Amniotic epithelial cell (primary cell): ENCODE measurements at regions not wholly inside any gene's neighbourhood (a gene's known extent, or its start where the extent isn't known, plus 50 kb on each side); places are given as distances from the start of the nearest gene placed in this dataset.
A peak's percentile ranks its signal among the peaks of the same experiment; 100 is the strongest.

Experiments used
- DNase-seq: peaks from one replicate; pipeline ENCODE4 v3.0.0-alpha.2; 2010; ENCODE audit warnings: low read depth

DNA sequence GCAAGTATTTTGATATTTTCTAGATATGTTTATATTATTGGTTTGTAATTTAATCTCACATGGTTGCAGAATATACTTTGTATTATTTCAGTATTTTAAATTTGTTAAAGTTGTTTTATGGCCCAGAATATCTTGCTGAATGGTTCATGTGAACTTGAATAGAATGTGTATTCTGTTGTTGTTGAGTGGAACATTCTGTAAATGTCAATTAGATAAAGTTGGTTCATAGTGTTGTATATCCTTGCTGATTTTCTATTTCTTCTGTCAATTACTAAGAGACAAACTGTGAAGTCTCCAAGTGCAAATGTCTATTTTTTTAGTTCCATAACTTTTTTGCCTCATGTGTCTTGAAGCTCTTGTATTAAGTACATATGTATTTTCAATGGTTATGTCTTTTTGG, 411.7 kb downstream of the NPIPA7 start:
- no peak for DNase-seq

DNA sequence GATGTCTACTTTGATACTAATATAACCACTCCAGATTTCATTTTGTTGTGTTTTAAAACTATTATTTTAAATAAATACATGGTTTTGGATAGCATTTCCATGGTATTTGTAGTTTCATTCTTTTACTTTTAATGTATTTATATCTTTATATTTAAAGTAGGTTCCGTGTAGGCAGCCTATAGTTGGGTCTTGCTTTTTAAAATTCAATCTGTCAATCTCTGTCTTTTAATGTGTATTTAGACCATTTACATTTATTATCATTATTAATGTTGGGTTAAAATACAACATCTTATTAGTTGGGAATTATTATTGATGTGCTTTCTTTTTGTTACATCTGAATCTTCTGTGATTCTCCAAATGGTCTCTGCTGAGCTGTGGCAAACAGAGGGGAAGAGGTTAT, 412.1 kb downstream of the NPIPA7 start:
- DNase-seq = no peak

- no peak for DNase-seq
These were observed 418.3 kb downstream of the NPIPA7 start for GRCh38 chr16:16797239-16797638.

- DNase-seq = no peak
These were observed 419.6 kb downstream of the NPIPA7 start for GRCh38 chr16:16798504-16798903.

- no peak for DNase-seq
These were observed 426.9 kb downstream of the NPIPA7 start for GRCh38 chr16:16805809-16806208.

GRCh38 chr16:16815641-16816040, 436.7 kb downstream of the NPIPA7 start:
- no peak for DNase-seq

GRCh38 chr16:16817196-16817595, 438.3 kb downstream of the NPIPA7 start:
- DNase-seq = no peak

DNA sequence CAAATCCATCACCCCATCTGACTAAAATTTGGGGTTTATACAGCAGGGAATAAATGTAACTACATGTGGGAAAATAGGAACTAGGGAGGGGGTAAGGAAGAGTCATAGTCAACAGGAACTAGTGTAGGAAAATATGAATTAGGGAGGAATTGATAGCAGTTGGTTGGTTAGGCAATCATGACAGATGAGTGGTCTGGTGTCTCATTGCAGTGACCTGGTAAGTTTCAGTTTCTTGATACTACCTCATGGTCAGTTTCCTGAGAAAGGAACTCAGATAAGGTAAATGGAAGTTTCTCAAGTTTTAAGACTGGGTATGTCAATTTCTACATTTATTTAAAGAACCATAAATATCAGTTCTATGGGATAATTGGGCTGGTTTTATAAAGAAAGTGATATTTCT, 442.3 kb downstream of the NPIPA7 start:
- no peak for DNase-seq

- DNase-seq = no peak
These were observed 450.0 kb downstream of the NPIPA7 start for GRCh38 chr16:16828913-16829398.

GRCh38 chr16:16830401-16830800, 451.5 kb downstream of the NPIPA7 start:
- DNase-seq = no peak

DNA sequence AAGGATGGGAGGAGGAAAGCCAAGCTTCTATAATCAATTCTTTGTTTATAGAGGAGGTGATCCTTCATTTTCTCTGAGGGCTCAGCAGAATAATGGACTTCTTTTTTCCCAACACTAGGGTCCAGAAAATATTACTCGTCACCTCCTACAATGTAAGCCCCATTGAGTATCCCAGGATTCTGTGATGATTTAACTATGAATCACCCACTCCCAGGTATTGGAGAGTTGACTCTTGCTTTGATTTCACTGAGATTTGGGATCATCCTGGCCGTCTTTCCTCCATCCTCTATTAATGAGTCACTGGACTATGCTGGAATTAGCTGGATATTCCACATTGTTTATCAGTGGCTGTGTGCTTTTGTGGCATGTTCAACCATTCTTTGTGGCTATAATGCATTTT, 452.0 kb downstream of the NPIPA7 start:
- DNase-seq = no peak

DNA sequence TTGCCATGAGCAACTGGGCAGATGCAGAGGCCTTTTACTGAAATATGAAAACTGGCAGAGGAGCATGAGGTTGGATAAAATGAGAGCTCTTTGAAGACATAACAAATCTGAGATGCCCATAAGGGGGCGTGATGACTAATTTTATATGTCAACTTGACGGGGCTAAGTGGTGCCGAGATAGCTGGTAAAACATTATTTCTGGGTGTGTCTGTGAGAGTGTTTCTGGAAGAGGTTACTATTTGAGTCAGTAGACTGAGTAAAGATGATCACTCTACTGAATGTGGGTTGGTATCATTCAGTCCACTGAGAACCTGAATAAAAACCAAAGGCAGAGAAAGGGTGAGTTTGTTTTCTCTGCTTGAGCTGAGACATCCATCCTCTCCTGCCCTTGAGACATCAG, 454.2 kb downstream of the NPIPA7 start:
- no peak for DNase-seq

DNA sequence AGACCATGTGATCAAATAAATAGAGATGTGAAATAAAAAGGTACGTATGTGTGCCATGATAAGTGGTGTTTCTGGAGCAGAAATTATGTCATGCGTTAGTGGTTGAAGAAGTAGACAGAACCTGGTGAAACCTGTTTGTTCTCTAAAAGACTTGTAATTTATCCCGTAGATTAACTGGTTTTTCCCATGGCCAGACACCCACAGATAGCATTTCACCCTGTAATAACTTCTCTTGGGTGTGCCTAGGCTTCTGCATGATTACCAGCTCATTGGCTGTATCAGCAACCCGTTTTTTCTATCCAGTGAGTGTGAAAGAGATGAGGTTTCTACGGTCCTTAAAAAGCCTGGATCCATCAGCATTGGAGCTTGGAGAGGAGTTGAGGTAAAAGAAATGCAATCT, 471.3 kb downstream of the NPIPA7 start:
- DNase-seq = no peak

GRCh38 chr16:16857012-16857411, 478.1 kb downstream of the NPIPA7 start:
- no peak for DNase-seq

GRCh38 chr16:16857603-16858283, 478.8 kb downstream of the NPIPA7 start:
- no peak for DNase-seq

DNA sequence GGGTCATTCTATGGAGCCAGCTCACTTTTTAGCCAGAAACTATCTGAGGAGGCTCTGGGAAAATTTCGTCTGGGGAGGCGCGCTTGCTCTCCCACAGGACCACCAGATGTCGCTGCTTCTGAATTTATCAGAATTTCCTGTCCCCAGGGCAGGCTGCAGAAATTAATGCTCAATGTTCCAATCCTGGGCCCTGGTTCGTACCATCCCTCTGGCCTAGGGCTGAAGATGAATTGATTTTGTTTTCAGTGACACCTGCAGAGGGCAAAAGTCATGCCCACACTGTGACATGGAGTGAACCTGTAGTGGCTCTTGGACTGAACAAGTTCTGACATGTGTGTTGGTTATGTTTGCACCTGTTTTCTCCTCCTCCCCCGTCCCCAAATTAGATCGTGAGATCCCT, 482.6 kb downstream of the NPIPA7 start:
- DNase-seq = peak; percentile 1

- no peak for DNase-seq
These were observed 484.7 kb downstream of the NPIPA7 start for GRCh38 chr16:16863672-16864071.

GRCh38 chr16:16864536-16864935, 485.6 kb downstream of the NPIPA7 start:
- DNase-seq = no peak

DNA sequence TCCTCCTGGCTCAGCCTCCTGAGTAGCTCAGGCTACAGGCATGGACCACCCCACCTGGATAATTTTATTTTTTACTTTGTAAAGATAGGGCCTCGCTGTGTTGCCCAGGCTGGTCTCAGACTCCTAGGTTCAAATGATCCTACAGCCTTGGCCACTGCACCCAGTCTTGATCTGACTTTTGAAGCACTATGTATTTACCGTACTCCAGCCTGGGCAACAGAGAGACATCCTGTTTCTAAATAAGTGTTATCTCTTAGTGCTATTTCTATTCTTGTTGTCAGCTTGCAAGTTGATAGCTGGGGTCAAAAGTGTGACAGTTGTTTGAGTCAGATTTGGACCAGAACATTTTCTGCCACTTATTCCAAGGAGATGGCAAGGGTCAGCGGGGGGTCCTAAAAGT, 486.4 kb downstream of the NPIPA7 start:
- DNase-seq = no peak

- no peak for DNase-seq
These were observed 489.0 kb downstream of the NPIPA7 start for GRCh38 chr16:16867973-16868372.

DNA sequence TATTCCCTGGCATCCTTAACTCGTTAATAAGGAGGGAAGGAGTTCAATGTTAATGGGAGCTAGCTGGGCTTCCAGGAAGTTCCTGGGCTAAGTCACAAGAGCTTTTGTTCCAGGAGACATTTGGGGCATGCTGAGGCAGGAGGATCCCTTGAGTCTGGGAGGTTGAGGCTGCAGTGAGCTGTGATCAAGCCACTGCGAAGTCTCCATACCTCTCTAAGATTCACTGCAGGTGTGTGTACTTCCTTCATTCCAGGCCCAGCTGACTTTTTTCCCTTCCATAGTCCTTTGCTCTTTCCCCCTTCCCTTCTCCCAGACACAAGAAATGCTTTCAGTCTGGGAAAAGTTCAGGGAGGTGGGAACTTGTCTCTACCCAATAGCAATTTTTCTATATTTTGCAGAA, 489.8 kb downstream of the NPIPA7 start:
- DNase-seq = no peak

- no peak for DNase-seq
These were observed 490.8 kb downstream of the NPIPA7 start for GRCh38 chr16:16869746-16870145.

GRCh38 chr16:16871196-16871595, 492.3 kb downstream of the NPIPA7 start:
- no peak for DNase-seq

DNA sequence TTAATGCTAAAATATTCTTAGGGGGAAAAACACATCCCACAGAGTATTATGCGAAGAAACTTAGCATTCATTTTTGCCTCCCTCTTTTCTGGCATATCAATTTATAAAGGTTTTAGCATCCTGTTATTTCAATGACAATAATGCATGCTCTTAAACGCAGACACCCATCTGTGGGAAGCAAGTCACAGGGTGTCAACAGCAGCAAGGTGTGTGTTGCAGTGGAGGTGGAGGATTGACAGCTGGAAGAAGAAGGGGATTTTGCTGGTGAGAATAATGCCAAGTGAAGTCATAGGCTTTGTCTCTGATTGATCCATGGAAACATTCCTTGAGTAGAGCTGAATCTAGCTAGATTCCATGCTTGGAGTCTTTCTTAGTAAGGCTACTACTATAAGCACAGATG, 498.1 kb downstream of the NPIPA7 start:
- DNase-seq = no peak
